Urothelium cell line (cell line): ENCODE measurements at regions not wholly inside any gene's neighbourhood (a gene's known extent, or its start where the extent isn't known, plus 50 kb on each side); places are given as distances from the start of the nearest gene placed in this dataset.
"Not testable (repeated sequence)": the region's sequence is repeated elsewhere in the genome, so short reads cannot be mapped to it uniquely, and the experiment has no call there.

Source experiments
- DNase-seq: peaks from one replicate; pipeline ENCODE4 v3.0.0; 2011; ENCODE audit warnings: low spot score, mixed read lengths
- FAIRE-seq: peaks from 2 replicates; lab custom pipeline; 2011; peaks lifted over from hg19 to GRCh38; lab: Jason Lieb, UNC

GRCh38 chr16:75780669-75781068 is 54.4 kb upstream of the CPHXL start:
- no peak for FAIRE-seq
- no peak for DNase-seq

- no peak for DNase-seq
- no peak for FAIRE-seq
Observed at GRCh38 chr16:75781683-75782343, 55.5 kb upstream of the CPHXL start.

- no peak for FAIRE-seq
- DNase-seq: no peak
Observed at GRCh38 chr16:75787440-75787839, 61.1 kb upstream of the CPHXL start.

GRCh38 chr16:75789237-75789636 is 62.9 kb upstream of the CPHXL start:
- no peak for FAIRE-seq
- DNase-seq: peak; percentile 54

GRCh38 chr16:75792771-75793492 is 66.6 kb upstream of the CPHXL start:
- FAIRE-seq (no peak), DNase-seq (no peak)

- FAIRE-seq: no peak
- DNase-seq: no peak
Observed at GRCh38 chr16:75793641-75794040, 67.4 kb upstream of the CPHXL start.

- no peak for FAIRE-seq
- no peak for DNase-seq
Observed at GRCh38 chr16:75794426-75794825, 68.1 kb upstream of the CPHXL start.

- no peak for FAIRE-seq
- DNase-seq: no peak
Observed at GRCh38 chr16:75798714-75799113, 72.4 kb upstream of the CPHXL start.

GRCh38 chr16:75801307-75801706 is 75.0 kb upstream of the CPHXL start:
- DNase-seq (no peak), FAIRE-seq (no peak)

- FAIRE-seq (no peak), DNase-seq (no peak)
Observed at GRCh38 chr16:75803753-75804152, 77.5 kb upstream of the CPHXL start.

- FAIRE-seq: no peak
- DNase-seq: no peak
Observed at GRCh38 chr16:75804368-75804767, 78.1 kb upstream of the CPHXL start.

- FAIRE-seq: no peak
- DNase-seq: no peak
Observed at GRCh38 chr16:75805946-75806345, 79.7 kb upstream of the CPHXL start.

GRCh38 chr16:75806487-75806886 is 80.2 kb upstream of the CPHXL start:
- no peak for FAIRE-seq
- DNase-seq: no peak

- FAIRE-seq (no peak), DNase-seq (no peak)
Observed at GRCh38 chr16:75810342-75810741, 84.1 kb upstream of the CPHXL start.

- FAIRE-seq (no peak), DNase-seq (no peak)
Observed at GRCh38 chr16:75811020-75811634, 84.8 kb upstream of the CPHXL start.

GRCh38 chr16:75818491-75818890 is 92.2 kb upstream of the CPHXL start:
- DNase-seq (no peak), FAIRE-seq (no peak)

GRCh38 chr16:75820672-75821071 is 94.4 kb upstream of the CPHXL start:
- peak; percentile 83 for DNase-seq
- FAIRE-seq: no peak

- FAIRE-seq (peak; percentile 52), DNase-seq (peak; percentile 18)
Observed at GRCh38 chr16:75821117-75821516, 94.8 kb upstream of the CPHXL start.

- not testable (repeated sequence) for FAIRE-seq
Observed at GRCh38 chr16:75825750-75826149, 99.5 kb upstream of the CPHXL start.

GRCh38 chr16:75827372-75828038 is 101.2 kb upstream of the CPHXL start:
- DNase-seq, FAIRE-seq: not testable (repeated sequence)

More at GRCh38 chr16:75825750-75826149, 99.5 kb upstream of the CPHXL start:
- not testable (repeated sequence) for DNase-seq

GRCh38 chr16:75833385-75833784 is 107.1 kb upstream of the CPHXL start:
- FAIRE-seq: not testable (repeated sequence)

More at GRCh38 chr16:75833385-75833784, 107.1 kb upstream of the CPHXL start:
- DNase-seq: not testable (repeated sequence)
